MM.1S (cell line): ENCODE measurements at regions not wholly inside any gene's neighbourhood (a gene's known extent, or its start where the extent isn't known, plus 50 kb on each side); places are given as distances from the start of the nearest gene placed in this dataset.

Source experiments
- DNase-seq: peaks from one replicate; pipeline ENCODE4 v3.0.0-alpha.2; 2015
- H2AFZ ChIP-seq: fragments of 300-600 bp; sonication (generic); 2 replicates; pipeline ENCODE4 v1.6.0; 2016; ENCODE audit warnings: antibody characterized with exemption, low read length
- H3F3A ChIP-seq: fragments of 300-600 bp; sonication (generic); 2 replicates; pipeline ENCODE4 v1.6.1; 2016; ENCODE audit warnings: mild to moderate bottlenecking, antibody characterized with exemption, low read length, moderate library complexity, mixed read lengths; ENCODE audit not compliant: insufficient read depth
- H3K27ac ChIP-seq: fragments of 300-600 bp; sonication (generic); 2 replicates; pipeline ENCODE4 v1.5.1; 2016; ENCODE audit warnings: mild to moderate bottlenecking, low read length
- H3K27me3 ChIP-seq: fragments of 300-600 bp; sonication (generic); replicated peaks from 2 replicates; pipeline ENCODE4 v1.6.0; 2016; ENCODE audit warnings: low read length; ENCODE audit not compliant: insufficient read depth
- H3K36me3 ChIP-seq: fragments of 300-600 bp; sonication (generic); replicated peaks from 2 replicates; pipeline ENCODE4 v1.6.1; 2016; ENCODE audit warnings: mild to moderate bottlenecking, low read length, mixed read lengths; ENCODE audit not compliant: insufficient read depth
- H3K4me1 ChIP-seq: fragments of 300-600 bp; sonication (generic); 2 replicates; pipeline ENCODE4 v1.6.1; 2016; ENCODE audit warnings: low read length, mixed read lengths
- H3K4me2 ChIP-seq: fragments of 300-600 bp; sonication (generic); 2 replicates; pipeline ENCODE4 v1.6.0; 2016; ENCODE audit warnings: low read depth, low read length
- H3K4me3 ChIP-seq: fragments of 300-600 bp; sonication (generic); 2 replicates; pipeline ENCODE4 v1.5.1; 2016; ENCODE audit warnings: low read length, mixed read lengths
- H3K79me2 ChIP-seq: fragments of 300-600 bp; sonication (generic); 2 replicates; pipeline ENCODE4 v1.6.1; 2016; ENCODE audit warnings: mixed run types, low read length, mixed read lengths
- H3K9ac ChIP-seq: fragments of 300-600 bp; sonication (generic); 2 replicates; pipeline ENCODE4 v1.6.1; 2016; ENCODE audit warnings: low read length, mixed read lengths
- H3K9me2 ChIP-seq: fragments of 300-600 bp; sonication (generic); replicated peaks from 2 replicates; pipeline ENCODE4 v1.6.1; 2016; ENCODE audit warnings: mild to moderate bottlenecking, low read length, mixed read lengths; ENCODE audit not compliant: insufficient read depth
- H3K9me3 ChIP-seq: fragments of 300-600 bp; sonication (generic); replicated peaks from 2 replicates; pipeline ENCODE4 v1.6.1; 2016; ENCODE audit warnings: mild to moderate bottlenecking, low read length, mixed read lengths; ENCODE audit not compliant: insufficient read depth
- H4K20me1 ChIP-seq: fragments of 300-600 bp; sonication (generic); 2 replicates; pipeline ENCODE4 v1.6.1; 2016; ENCODE audit warnings: mild to moderate bottlenecking, low read length, moderate library complexity, mixed read lengths; ENCODE audit not compliant: insufficient read depth
- EZH2 ChIP-seq: fragments of 300-600 bp; sonication (generic); optimal IDR thresholded peaks from 2 replicates; pipeline ENCODE3; 2017; ENCODE audit warnings: low read depth, mild to moderate bottlenecking, antibody characterized with exemption, low read length, mixed read lengths
- EZH2phosphoT487 ChIP-seq: fragments of 300-600 bp; sonication (generic); IDR thresholded peaks from 2 replicates; pipeline ENCODE4 v1.6.1; 2018; ENCODE audit warnings: antibody characterized with exemption, low read length
- TF ChIP-seq, protein P1 (sequence below): fragments of 300-600 bp; sonication (generic); IDR thresholded peaks from 2 replicates; pipeline ENCODE4 v1.5.1; 2016; ENCODE audit warnings: antibody characterized with exemption, low read length, mixed read lengths

DNA sequence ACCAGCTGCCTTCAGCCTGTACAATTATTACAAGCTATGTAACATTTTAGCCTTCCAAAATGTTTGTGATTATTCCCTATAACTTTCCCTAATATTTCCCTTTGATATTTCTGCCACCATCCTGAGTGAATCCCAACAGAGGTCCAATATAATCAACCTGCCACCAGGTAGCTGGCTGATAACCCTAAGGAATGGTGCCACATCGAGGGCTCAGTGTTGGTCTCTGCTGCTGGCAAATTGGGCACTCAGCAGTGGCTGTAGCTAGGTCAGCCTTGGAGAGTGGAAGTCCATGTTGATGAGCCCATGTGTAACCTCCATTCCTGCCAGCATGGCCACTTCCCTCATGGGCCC, 121.2 kb downstream of the ZNF280B start:
- 0 out of 2 replicates have a peak, but pooled peaks cover 3% of the 10 kb centered on the region for H3K27me3 ChIP-seq

DNA sequence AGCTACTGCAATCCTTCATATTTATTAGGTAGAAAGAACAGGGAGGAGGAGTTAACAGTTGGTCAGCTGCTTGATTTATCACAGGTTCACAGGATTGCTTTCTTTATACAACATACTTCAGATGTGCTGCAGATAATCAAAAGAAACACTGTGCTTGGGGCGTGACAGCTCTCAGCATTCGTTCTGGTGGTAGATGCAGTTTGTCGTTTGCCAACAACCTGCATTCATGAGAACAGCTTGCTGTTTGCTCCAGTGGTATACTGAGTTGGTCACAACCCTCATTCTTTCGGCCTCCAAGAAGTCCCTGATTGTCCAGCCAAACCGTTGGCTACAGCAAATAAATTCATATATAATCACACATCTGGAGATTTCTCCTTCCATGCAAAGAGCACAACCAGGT, 120.5 kb downstream of the ZNF280B start:
- Histone ChIP-seq H3K27ac (no peak overlapping the region), H3K79me2 (no peaks in the 10 kb centered on the region), H3K9me2 (no peaks in the 10 kb centered on the region), H3F3A (no peaks in the 10 kb centered on the region), H3K9ac (no peak overlapping the region), H3K4me2 (no peak overlapping the region), H3K9me3 (no peaks in the 10 kb centered on the region), H3K4me3 (no peak overlapping the region), H3K27me3 (0 out of 2 replicates have a peak, but pooled peaks cover 3% of the 10 kb centered on the region), H3K36me3 (no peaks in the 10 kb centered on the region), H2AFZ (no peak overlapping the region), H3K4me1 (no peaks in the 10 kb centered on the region), H4K20me1 (no peaks in the 10 kb centered on the region)
- DNase-seq: no peak
- TF ChIP-seq EZH2: no peak
- TF ChIP-seq, protein P1, sequence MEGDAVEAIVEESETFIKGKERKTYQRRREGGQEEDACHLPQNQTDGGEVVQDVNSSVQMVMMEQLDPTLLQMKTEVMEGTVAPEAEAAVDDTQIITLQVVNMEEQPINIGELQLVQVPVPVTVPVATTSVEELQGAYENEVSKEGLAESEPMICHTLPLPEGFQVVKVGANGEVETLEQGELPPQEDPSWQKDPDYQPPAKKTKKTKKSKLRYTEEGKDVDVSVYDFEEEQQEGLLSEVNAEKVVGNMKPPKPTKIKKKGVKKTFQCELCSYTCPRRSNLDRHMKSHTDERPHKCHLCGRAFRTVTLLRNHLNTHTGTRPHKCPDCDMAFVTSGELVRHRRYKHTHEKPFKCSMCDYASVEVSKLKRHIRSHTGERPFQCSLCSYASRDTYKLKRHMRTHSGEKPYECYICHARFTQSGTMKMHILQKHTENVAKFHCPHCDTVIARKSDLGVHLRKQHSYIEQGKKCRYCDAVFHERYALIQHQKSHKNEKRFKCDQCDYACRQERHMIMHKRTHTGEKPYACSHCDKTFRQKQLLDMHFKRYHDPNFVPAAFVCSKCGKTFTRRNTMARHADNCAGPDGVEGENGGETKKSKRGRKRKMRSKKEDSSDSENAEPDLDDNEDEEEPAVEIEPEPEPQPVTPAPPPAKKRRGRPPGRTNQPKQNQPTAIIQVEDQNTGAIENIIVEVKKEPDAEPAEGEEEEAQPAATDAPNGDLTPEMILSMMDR: no peak
- TF ChIP-seq EZH2phosphoT487: no peak

More for the DNA sequence above, 121.2 kb downstream of the ZNF280B start:
- Histone ChIP-seq H4K20me1 (no peaks in the 10 kb centered on the region), H3K9ac (no peak overlapping the region), H3K4me3 (no peak overlapping the region), H3K79me2 (no peaks in the 10 kb centered on the region), H2AFZ (no peak overlapping the region), H3K9me3 (no peaks in the 10 kb centered on the region), H3K4me2 (no peak overlapping the region), H3K27ac (no peak overlapping the region), H3K36me3 (no peaks in the 10 kb centered on the region), H3K4me1 (no peaks in the 10 kb centered on the region), H3K9me2 (no peaks in the 10 kb centered on the region), H3F3A (no peaks in the 10 kb centered on the region)
- no peak for DNase-seq
- TF ChIP-seq, protein P1: no peak
- no peak for TF ChIP-seq EZH2phosphoT487
- TF ChIP-seq EZH2: no peak

DNA sequence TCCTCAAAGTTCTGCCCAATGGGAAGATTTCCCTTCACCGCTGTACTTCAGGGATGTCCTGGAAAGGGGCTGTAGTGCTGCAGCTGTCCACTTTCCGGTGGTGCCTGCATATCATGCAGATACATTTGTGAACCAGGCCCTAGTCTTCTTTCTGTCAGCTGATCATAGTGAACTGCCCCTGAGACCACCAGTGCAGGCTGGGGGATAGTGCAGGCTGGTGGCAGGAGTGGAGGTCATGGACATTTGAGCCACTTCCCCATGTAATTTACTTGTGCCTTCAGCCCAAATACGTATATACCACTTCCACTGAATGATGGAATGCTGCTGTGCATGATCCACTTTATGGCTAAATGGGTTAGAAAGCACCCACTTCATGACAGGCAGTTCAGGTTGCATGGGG, 120.0 kb downstream of the ZNF280B start:
- Histone ChIP-seq H3K9me3 (no peaks in the 10 kb centered on the region), H3K27me3 (0 out of 2 replicates have a peak, but pooled peaks cover 2% of the 10 kb centered on the region), H3F3A (no peaks in the 10 kb centered on the region), H3K79me2 (no peaks in the 10 kb centered on the region), H2AFZ (no peak overlapping the region), H3K9me2 (no peaks in the 10 kb centered on the region), H4K20me1 (no peaks in the 10 kb centered on the region), H3K4me3 (no peak overlapping the region), H3K9ac (no peak overlapping the region), H3K36me3 (no peaks in the 10 kb centered on the region), H3K4me1 (no peaks in the 10 kb centered on the region), H3K4me2 (no peak overlapping the region), H3K27ac (no peak overlapping the region)
- TF ChIP-seq EZH2 (no peak), EZH2phosphoT487 (no peak)
- TF ChIP-seq, protein P1: no peak
- DNase-seq: no peak

DNA sequence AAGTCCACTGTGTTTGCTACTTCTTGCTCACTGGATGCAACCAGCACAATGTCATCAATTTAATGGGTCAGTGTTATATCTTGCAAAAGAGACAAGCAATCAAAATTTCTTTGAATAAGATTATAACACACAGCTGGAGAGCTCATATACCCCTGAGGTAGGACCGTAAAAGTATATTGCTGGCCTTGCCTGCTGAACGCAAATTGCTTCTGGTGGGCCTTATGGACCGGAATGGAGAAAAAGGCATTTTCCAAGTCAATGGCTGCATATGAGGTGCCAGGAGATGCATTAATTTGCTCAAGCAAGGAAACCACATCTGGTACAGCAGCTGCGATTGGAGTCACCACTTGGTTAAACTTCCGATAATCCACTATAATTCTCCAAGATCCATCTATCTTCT, 119.1 kb downstream of the ZNF280B start:
- Histone ChIP-seq H3K4me2 (no peak overlapping the region), H2AFZ (no peak overlapping the region), H3K36me3 (no peaks in the 10 kb centered on the region), H3K4me3 (no peak overlapping the region), H3K27me3 (no peaks in the 10 kb centered on the region), H3K4me1 (no peaks in the 10 kb centered on the region), H3K9ac (no peak overlapping the region), H3K27ac (no peak overlapping the region), H3K9me3 (no peaks in the 10 kb centered on the region), H4K20me1 (no peaks in the 10 kb centered on the region), H3K79me2 (no peaks in the 10 kb centered on the region), H3K9me2 (no peaks in the 10 kb centered on the region), H3F3A (no peaks in the 10 kb centered on the region)
- TF ChIP-seq, protein P1: no peak
- TF ChIP-seq EZH2phosphoT487: no peak
- no peak for TF ChIP-seq EZH2
- DNase-seq: no peak
